Lower leg skin (tissue), 3 donors: ENCODE measurements at regions not wholly inside any gene's neighbourhood (a gene's known extent, or its start where the extent isn't known, plus 50 kb on each side); places are given as distances from the start of the nearest gene placed in this dataset.

Experiments
- POLR2A ChIP-seq, 2 donors: fragments of 450-650 bp; IDR thresholded peaks; one replicate each; pipeline ENCODE4 v1.6.1; 2016 to 2017; ENCODE audit warnings: antibody characterized with exemption in 2 of 2, mild to moderate bottlenecking in 1 of 2, moderate library complexity in 1 of 2
- TF ChIP-seq, protein P1 (sequence below), 3 donors: fragments of 450-650 bp; IDR thresholded peaks; one replicate each; pipeline ENCODE4 v1.5.1; 2016; ENCODE audit warnings: antibody characterized with exemption in 3 of 3, mild to moderate bottlenecking in 3 of 3, moderate library complexity in 2 of 3

DNA sequence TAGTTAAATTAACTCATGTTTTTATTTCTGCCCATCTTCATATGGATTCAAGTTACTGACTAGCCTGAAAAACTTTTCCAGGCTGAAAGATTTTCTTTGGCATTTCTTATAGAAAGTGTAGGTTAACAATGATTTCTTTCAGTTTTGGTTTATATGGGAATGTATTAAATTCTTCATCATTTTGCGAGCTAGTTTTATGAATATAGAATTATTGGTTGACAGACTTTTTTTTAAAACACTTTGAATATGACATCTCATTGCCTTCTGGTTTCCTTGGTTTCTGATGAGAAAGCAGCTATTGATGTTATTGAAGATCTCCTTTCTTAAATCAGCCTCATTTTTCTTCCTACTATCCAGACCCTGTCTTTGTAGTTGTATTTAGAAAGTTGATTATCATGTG, 211.0 kb upstream of the AKR1E2 start:
- TF ChIP-seq, protein P1, sequence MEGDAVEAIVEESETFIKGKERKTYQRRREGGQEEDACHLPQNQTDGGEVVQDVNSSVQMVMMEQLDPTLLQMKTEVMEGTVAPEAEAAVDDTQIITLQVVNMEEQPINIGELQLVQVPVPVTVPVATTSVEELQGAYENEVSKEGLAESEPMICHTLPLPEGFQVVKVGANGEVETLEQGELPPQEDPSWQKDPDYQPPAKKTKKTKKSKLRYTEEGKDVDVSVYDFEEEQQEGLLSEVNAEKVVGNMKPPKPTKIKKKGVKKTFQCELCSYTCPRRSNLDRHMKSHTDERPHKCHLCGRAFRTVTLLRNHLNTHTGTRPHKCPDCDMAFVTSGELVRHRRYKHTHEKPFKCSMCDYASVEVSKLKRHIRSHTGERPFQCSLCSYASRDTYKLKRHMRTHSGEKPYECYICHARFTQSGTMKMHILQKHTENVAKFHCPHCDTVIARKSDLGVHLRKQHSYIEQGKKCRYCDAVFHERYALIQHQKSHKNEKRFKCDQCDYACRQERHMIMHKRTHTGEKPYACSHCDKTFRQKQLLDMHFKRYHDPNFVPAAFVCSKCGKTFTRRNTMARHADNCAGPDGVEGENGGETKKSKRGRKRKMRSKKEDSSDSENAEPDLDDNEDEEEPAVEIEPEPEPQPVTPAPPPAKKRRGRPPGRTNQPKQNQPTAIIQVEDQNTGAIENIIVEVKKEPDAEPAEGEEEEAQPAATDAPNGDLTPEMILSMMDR (IDR thresholded peaks at IDR 0.05), result no peak
- no peak for TF ChIP-seq POLR2A (IDR thresholded peaks at IDR 0.05)
